Activated CD4-positive, alpha-beta T cell treated with anti-CD3 and anti-CD28 coated beads, Interleukin-2, amount 50 U/mL, for 4 hours (primary cell): ENCODE measurements at regions not wholly inside any gene's neighbourhood (a gene's known extent, or its start where the extent isn't known, plus 50 kb on each side); places are given as distances from the start of the nearest gene placed in this dataset.

ENCODE experiments used
- DNase-seq, 2 experiments: peaks; one replicate each; pipeline ENCODE4 v3.0.0-alpha.2; 2020

DNA sequence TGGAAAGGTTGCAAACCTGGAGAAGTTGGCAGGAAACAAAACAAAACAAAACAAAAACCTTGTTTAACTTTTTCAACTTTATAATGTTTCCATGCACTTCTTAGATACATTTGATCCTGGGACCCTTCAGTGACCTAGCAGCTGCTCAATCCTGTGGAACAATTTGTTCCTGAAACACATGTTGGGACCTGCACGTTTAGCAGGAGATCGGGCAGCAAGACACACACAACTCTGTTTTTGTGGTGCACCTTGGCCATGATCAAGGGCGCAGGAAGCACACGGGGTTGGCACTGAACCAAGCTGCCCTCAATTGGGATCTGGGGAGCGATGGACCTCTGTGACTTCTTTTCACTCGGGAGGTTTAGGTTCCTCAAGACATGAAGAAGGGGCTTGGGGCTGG, 268.7 kb downstream of the LOXHD1 start:
- DNase-seq = no peak

DNA sequence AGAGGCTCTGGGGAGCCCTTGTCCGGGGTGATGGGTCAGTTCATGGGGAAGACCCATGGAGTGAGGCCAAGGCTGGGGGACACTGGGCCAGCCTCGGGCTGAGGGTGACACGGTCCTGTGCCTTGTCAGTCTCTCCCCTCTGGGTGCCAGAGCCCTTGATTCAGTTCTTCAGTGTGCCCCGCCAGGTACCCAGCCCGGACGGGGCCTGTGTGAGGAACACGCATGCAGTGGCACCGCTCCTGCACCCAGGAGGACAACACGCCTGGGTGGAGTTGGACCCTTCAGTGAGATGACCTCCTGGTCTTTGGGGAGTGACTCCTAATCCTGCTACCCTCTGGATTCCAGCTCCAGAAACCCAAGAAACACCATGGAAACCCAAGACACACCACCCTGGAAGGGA, 264.4 kb downstream of the LOXHD1 start:
- no peak for DNase-seq

DNA sequence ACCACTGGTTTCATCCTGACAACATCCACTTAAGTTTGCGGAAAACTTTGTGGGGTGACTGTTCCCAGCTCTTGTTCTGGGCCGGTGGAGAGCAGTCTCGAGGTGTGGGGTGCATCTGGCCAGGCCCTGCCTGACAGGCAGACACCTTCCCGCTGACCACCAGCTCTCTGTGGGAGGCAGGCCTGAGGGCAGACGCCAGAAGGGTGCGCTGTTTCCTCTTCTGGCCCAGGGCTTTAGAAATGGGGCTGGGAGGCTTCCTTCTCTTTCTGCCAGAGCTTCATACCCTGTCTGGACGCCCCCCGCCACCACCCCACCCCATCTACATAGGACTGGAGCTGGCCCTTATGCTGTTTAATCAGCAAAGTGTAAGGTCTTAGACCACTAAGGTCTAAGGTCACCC, 263.8 kb downstream of the LOXHD1 start:
- DNase-seq = no peak

DNA sequence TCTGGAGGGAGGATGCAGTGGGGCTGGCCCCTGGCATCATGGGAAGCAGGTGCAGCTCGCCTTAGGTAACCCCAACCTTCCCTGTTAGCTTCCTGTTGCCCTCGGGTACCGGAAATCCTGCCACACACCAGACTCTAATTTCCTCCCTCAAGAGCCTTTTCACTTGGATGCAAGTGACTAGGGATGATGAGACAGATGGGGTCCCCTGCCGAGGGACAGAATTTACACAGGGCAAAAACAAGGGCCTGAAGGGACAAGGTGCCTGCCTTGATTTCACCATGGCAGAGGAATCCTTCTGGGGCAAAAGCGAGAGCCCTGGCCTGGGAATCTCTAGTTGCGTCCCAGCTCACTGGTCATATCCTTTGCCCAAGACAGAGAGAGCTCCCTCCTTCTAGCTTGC, 263.1 kb downstream of the LOXHD1 start:
- no peak for DNase-seq

DNA sequence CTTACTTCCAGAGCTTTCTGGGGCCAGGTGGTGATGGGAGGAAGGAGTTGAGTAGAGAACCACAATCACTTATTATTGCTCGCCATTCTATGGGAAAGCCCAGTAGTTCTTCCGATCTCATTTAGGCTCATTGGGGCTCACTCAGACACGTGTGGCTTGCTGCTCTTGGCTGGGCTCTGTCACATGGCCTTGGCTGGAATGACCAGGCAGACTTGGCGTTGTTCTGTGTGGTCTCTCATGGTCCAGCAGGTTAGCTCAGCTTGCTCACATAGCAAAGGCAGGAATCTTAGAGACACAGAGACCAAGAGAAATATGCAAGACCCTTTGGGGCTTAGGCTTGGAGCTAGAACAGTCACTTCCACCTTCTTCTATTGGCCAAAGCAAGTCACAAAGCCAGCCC, 261.2 kb downstream of the LOXHD1 start:
- no peak for DNase-seq

DNA sequence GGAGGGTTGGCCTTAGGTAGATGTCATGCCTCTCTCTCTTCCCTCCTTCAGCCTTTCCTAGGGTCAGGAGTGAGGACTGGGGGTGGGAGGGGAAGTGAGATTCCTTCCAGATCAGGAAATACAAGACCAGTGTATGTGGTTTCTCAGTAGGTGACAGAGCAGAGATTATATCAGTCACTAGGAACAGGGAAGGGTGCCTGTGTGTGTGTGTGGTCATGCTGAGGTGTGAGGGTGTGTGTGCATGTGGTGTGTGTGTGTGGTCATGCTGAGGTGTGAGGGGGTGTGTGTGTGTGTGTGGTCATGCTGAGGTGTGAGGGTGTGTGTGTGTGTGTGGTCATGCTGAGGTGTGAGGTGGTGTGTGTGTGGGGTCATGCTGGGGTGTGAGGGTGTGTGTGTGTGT, 259.8 kb downstream of the LOXHD1 start:
- no peak for DNase-seq

DNA sequence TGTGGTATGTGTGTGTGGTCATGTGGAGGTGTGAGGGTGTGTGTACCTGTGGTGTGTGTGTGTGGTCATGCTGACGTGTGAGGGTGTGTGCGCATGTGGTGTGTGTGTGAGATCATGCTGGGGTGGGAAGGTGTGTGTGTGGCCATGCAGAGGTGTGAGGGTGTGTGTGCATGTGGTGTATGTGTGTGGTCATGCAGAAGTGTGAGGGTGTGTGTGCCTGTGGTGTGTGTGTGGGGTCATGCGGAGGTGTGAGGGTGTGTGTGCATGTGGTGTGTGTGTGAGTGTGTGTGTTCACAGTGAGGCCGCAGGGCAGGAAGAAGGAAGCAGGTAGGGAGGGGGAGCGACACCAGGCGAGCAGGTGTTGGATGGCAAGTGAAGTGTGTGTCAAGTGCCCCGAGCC, 259.0 kb downstream of the LOXHD1 start:
- no peak for DNase-seq

DNA sequence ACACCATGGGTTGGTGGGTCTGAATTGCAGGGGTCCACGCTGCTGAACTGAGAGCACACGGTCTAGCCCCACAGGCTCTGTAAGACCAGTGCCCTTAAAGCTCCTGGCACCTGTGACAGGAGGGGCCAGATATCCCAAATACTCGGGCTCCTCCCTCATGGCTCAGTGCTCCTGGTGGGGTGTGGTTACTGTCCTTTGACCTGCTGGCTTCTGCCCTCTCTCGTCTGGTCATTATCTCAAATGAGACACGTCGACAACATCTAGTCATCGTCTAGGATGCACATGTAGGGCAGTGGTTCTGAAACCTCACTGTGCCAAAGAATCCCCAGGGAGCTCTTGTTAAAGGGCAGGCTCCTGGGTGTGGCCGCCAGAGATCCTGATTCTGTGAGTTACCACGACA, 258.4 kb downstream of the LOXHD1 start:
- no peak for DNase-seq

DNA sequence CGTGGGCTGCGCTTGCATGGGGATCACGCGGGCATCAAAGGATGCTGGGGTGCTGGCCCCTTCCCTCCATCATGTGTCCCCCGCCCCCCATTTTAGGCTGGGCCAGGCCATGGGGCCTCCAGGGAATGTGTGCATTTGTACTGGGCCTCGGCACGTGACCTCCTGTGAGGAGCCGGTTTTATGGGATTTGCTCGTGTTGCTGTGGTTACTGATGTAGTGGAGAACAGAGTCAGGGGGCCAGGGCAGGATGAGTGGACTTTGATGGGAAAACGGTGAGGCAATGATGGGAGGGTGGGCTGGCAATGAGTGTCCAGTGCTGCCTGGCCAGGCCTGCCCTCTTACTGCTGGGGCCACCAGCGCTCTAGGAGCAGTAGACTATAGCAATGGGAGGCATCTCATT, 257.7 kb downstream of the LOXHD1 start:
- DNase-seq = no peak

DNA sequence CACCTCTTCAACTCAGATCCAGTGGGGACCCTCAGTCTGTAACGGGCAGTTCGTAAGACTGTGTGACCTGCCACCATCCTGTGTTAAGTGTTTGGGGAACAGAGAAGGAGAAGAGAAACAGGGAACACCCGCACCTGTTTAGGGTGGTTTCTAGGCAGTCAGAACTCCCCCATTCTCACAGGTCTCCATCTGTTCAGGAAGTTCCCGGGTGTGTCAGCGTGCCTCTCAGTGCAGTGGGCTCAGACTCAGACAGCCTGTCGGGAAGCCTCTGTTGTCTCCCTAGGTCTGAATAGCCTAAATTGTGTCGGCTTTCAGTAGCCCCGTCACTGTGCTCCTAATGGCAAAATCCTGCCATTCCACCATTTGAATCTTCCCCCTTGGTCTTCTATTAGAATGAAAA, 256.6 kb downstream of the LOXHD1 start:
- no peak for DNase-seq

DNA sequence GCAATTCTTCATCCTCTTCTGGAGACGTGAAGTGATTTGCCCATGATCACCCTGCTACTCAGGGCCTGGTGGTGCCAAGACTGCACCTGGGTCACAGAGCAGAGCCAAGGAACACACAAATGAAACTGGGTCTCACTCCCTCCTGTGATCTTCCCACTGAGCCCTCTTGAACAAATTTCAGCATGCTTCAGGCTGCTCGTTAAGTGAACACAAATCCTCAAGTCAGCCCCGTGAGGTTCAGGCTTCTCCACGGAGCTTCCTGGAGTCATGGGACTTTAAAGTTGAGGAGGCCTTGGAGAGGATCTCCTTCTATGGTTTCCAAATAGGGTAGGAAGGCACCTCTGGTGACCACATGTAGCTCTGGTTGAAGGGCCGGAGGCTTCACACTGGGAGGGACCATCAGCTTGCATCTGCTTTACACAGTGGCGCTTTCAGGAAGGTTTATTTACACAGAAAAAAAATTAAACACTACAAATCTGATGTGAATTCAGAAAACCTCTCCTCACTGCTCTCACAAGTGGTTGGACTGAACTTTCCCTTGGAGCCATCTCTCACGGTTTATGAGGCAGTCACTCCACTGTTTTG, 255.4 kb downstream of the LOXHD1 start:
- DNase-seq = no peak

DNA sequence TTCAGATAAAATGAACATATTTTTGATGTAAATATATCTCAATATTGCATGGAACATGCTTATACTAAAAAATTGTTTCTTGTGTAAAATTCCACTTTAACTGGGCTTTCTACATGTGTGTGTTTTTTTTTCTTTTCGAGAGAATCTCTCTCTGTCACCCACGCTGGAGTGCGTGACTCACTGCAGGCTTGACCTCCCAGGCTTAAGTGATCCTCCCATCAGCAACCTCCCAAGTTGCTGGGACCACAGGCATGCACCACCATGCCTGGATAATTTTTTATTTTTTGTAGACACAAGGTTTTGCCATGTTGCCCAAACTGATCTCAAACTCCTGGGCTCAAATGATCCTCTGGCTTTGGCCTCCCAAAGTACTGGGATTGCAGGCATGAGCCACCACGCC, 254.6 kb downstream of the LOXHD1 start:
- DNase-seq = no peak

DNA sequence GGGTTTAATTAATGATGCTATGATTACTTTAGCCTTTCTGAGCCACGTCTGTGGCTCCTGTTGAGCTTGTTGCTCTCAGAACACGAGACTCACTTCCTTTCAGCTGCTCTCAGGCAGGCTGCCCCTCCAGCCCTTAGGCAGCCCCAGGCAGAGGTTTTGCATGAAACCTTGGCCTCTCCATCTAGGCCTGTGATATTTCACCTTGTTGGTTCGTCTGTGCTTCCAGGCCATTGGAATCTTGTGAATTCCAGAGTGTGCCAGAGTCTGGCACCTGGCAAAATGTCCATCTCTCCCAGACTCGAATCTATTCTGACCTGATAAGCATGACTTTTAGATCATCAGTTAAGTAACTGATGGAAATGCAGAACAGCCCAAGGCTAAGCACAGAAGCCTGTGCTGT, 254.1 kb downstream of the LOXHD1 start:
- DNase-seq = no peak

DNA sequence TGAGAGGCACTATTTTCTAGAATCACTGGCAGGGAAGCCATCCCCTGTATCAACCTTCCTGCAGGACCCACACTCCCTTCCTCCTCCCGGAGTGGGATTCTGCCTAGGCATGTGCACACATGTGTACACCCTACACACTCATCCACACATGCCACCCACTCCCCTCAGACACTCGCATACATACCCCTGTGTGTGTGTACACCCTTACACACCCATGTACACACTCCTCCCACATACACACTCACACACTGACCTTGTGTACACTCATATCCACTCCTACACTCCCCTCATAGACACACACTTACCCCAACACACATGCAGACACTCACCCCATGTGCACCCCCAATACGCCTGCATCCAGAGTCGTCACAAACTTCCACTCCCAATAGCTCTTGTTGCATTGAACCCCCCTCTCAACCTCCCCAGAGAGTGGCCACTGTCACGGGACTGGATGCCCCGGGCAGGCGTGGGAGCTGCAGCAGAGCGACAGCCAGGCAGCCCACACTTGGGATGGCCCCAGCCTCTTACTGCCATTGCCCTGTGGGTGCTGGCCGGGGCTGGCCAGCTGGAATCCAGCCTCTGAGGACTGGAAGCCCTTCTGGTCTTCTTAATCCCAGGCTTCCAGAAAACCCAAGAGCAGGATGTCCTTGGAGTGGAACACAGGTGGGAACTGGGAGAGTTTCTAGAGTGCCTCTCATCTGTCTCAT, 251.0 kb downstream of the LOXHD1 start:
- no peak for DNase-seq

DNA sequence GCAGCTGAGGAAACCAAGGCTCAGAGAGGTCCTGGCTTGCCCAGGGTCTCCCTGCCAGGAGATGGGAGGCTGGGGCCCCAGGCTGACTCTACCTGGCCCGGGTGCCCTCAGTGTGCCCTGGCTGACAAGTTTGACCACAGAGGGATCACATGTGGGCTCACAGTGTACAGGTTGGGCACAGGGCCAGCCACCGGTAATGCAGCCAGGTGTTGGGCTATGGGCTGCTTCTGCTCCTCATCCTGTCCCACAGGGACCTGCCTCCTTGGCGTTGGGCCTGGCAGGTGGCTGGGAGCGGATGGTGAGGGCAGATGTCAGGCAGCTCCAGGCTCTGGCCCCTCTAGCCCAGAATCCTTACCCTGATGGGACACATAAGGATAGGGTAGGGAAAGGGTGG, 250.5 kb downstream of the LOXHD1 start:
- DNase-seq = no peak

DNA sequence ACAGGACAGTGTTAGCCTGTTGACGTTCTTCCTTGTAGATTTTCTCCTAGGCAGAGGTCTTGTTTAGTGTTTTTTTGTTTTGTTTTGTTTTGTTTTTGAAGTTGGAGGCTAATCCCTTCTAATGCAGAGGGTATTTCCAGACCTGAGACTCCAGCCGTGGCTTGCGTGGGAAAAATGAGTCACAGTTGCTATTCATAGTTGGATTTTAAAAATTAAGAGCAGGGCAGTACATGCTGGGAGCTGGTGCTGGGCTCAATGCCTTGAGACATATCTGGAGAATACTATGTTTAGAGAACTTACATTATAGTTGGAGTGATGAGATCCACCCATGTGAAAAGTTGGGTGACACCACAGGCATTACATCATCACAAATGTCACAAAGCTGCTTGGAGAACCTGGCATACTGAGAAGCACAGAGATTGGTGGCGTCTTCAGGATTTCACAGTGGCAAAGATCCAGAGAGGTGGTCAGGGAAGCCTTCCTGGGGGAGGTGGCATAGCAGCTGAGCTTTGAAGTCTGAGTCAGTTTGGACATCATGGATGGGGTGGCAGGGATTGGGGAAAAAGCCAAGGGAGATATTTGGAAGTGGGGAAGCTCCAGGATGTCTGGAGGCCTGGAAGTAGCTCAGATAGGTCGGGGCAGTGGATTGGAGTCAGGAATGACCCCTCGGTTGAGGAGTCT, 249.4 kb downstream of the LOXHD1 start:
- DNase-seq = no peak

DNA sequence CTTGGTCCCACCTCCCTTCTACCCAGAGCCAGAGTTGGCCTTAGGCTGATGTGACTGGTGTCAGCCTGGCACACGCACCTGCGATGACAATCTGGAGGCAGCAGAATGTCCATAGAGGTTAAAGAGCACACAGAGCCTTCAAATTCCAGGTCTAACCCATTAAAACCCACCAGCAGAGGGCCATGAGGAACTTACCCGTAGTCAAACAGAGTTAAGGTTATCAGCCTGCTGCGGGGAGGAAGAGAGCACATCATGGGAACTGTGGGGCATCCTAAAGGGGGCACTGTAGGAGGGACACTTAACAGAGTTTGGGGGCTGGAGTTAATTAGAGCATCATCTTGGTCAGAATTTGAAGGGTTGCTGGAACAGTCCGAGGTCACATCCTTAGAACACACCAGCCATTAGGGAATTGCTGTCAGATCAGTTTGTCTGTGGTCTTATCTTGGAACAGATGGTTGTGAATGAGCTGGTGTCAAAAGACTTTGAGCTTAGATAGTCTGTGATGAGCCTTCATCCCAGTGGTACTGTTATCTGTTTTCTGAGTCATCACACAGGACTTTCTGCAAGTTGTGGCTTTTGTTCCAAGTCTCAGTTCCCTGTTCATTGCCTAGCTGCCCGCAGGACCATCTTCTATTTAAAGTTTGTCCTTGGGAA, 248.6 kb downstream of the LOXHD1 start:
- no peak for DNase-seq

DNA sequence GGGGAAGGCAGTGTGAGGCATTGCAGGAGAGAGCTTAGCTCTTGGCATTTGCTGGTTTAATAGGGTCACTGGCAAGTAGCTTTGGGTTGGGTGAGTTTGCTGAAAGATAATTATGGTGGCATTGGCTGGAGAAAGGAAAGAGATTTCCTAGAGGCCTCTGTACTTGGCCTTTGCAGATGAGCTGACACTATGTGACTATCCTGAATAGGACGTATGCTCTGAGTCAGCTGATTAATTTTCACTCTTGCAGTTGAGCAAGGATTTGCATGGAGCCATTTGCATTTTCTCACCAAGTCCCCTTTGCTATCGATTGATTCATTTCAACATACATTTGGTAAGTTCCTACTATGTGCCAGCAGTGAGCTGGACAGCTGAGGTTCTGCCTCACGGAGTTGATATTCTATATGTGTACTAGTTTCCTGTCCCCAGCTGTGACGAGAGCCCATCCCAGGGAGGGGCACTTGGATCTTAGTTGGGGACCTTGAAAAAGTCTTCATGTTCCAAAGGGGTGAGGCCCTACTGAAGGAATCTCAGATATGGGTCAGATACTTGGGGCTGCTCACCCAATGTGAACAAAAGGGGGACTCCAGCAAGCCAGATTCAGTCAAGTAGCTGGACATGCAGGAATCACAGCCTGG, 245.7 kb downstream of the LOXHD1 start:
- no peak for DNase-seq

DNA sequence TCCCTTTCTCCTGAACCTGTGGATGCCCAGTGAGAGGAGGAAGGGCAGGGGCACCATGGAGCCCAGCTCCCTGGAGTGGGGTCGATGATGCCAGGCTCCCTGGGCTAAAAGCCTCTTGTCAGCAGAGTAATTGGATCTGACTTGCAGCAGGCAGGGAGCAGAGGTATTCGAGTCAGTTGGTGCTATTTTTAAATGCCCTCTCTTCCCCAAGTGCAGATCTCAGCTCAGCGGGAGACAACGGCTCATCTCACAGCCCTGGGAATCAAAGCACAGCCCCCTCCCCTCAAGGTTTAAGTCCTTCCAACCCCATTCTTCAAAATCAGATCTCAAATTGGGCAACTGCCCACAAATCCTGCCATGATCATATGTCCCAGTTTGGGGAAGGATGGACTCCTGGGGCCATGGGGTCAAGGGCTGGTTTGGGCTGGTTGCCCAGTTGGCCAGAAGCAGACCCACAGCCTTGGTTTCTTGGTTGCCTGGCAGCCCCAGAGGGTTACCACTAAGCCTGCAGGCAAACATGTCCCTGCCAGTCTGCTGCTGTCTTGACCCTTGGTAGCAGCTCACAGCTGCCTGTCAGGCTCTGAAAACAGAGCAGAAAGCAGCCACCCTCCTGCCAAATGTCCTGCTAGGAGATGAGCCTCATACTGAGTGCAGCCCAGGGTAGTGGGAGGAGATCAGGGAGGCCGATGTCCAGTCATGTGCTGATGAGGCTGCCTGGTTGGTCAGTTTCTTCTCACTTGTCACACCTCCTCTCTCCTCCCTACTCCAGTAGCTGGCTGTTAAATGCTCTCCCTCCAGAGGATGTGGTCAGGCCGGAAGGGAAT, 244.9 kb downstream of the LOXHD1 start:
- no peak for DNase-seq

DNA sequence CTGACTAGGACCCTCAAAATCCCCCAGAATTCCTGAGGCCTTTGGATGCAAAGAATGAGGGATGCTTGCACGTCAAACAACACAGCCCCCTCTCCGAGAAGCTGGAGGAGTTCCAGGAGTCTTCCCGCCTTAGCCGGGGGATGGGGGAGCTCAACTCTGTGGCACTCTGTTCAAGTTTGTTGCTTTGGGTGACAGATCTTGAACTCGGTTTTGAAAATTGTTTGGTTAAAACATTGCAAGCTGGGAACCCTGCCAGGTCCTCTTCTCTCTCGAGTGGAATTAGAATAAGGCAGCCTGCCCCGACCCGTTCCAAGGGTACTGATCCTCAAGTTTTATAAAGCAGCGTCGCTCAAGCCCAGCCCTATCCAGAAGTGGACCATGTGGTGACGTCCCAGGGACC, 244.1 kb downstream of the LOXHD1 start:
- DNase-seq = no peak

DNA sequence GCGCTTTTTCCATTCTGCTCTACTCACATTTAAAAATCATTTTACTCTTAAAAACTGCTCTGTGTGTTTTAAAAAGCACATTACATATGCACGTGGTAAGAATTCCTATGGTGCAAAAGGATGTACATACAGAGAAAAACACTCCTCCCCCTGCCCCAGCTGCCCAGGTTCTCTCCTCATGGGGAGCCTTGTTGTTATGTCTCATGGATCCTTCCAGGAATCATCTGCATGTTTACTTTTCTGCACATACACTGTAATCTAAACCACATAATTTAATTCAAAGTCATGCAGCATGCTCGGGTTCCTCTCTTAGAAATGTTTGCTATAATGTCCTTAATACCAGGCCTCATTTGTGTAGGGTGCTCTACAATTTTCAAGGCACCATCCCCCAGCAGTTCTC, 243.3 kb downstream of the LOXHD1 start:
- DNase-seq = no peak

DNA sequence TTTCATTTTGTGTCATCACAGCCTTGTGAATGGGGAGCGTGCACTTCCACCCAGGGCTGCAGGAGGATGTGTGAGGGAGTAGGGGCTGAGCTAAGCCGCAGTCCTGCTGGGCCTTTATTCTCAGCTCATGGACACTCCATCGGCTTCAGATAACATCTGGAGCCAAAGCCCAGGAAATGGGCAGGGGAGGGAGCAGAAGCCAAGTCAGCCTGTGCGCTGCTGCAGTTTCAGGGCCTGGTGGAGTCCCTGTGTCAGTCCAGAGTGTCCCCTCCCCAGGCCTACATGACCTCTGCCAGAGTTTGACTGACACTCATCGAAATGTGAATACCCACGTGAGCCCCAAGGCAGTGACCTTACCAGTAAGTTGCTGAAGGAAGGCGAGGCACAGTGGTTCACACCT, 242.2 kb downstream of the LOXHD1 start:
- DNase-seq = no peak
